HepG2 (cell line): ENCODE measurements at regions not wholly inside any gene's neighbourhood (a gene's known extent, or its start where the extent isn't known, plus 50 kb on each side); places are given as distances from the start of the nearest gene placed in this dataset.

Source experiments
- ATAC-seq: fragments of 200-7000 bp; cut with Tn5 transposase; 3 replicates; pipeline ENCODE4 v1.9.1; 2020; ENCODE audit warnings: mild to moderate bottlenecking, moderate library complexity
- BruUV-seq: library from RNA; stranded (reverse); fragments of 400-500 nt; replicated peaks from 2 replicates; lab custom pipeline; 2021; lab: Mats Ljungman, UMichigan
- CTCF ChIA-PET: fragments of 300-600 bp; formaldehyde crosslinking; extraction: SDS; loops from one replicate; lab custom pipeline; 2021; ENCODE audit warnings: low total read pairs, inconsistent platforms, low intra/inter-chr PET ratio; lab: Yijun Ruan, JAX
- POLR2A ChIA-PET: fragments of 350-600 bp; sonication (Branson Sonifier 250); formaldehyde crosslinking; loops from one replicate; lab custom pipeline; 2020; ENCODE audit warnings: antibody characterized with exemption, inconsistent platforms; lab: Yijun Ruan, JAX
- DNase-seq: peaks from one replicate; pipeline ENCODE4 v3.0.0-alpha.2; 2015; ENCODE audit warnings: low spot score
- FAIRE-seq: peaks from 3 replicates; lab custom pipeline; 2011; peaks lifted over from hg19 to GRCh38; lab: Jason Lieb, UNC
- H2AFZ ChIP-seq: one replicate; pipeline ENCODE4 v1.6.1; 2011; ENCODE audit warnings: low read length, inconsistent platforms
- H3K27ac ChIP-seq: fragments of 300-600 bp; 3 replicates; pipeline ENCODE4 v1.8.0; 2011; ENCODE audit warnings: mixed run types, mild to moderate bottlenecking, mixed read lengths, low read length, inconsistent platforms; ENCODE audit not compliant: insufficient read depth; ENCODE audit errors: extremely low read length
- H3K27me3 ChIP-seq, 2 experiments: fragments of 200-600 bp in 1 of 2; 2 replicates in 1 of 2; 3 replicates in 1 of 2; pipeline versions ENCODE4 v1.6.0 to v1.8.0; 2011; ENCODE audit warnings: low read length in 2 of 2, mild to moderate bottlenecking in 2 of 2, moderate library complexity in 2 of 2, inconsistent platforms in 1 of 2; ENCODE audit not compliant: insufficient read depth in 2 of 2, control insufficient read depth in 1 of 2
- H3K36me3 ChIP-seq, 2 experiments: fragments of 200-600 bp in 1 of 2; replicated peaks in 1 of 2; 2 replicates in 1 of 2; 3 replicates in 1 of 2; pipeline versions ENCODE4 v1.5.1 to v1.8.0; 2011; ENCODE audit warnings: low read length in 2 of 2, inconsistent platforms in 1 of 2; ENCODE audit not compliant: insufficient read depth in 2 of 2, control insufficient read depth in 1 of 2
- H3K4me1 ChIP-seq: 2 replicates; pipeline ENCODE4 v1.5.1; 2012; ENCODE audit warnings: low read length, inconsistent platforms; ENCODE audit not compliant: insufficient read depth
- H3K4me2 ChIP-seq: 2 replicates; pipeline ENCODE4 v1.6.0; 2011; ENCODE audit warnings: low read depth, low read length, inconsistent platforms
- H3K4me3 ChIP-seq, 3 experiments: fragments of 200-600 bp in 1 of 3; sonication (generic), shearing (Covaris generic) in 1 of 3; replicated peaks in 1 of 3; 2 replicates each; pipeline ENCODE4 v1.5.1; 2011 to 2016; ENCODE audit warnings: low read length in 3 of 3, inconsistent platforms in 2 of 3, low read depth in 2 of 3, mild to moderate bottlenecking in 2 of 3, control low read depth in 1 of 3, mixed read lengths in 1 of 3; ENCODE audit not compliant: insufficient read depth in 1 of 3
- H3K79me2 ChIP-seq: one replicate; pipeline ENCODE4 v1.6.1; 2011; ENCODE audit warnings: low read length, inconsistent platforms; ENCODE audit not compliant: insufficient read depth
- H3K9ac ChIP-seq: 2 replicates; pipeline ENCODE4 v1.6.0; 2011; ENCODE audit warnings: mild to moderate bottlenecking, low read depth, low read length, inconsistent platforms; ENCODE audit not compliant: insufficient read depth
- H3K9me3 ChIP-seq: 2 replicates; pipeline ENCODE4 v1.5.1; 2012; ENCODE audit warnings: mild to moderate bottlenecking, low read length
- H4K20me1 ChIP-seq: 2 replicates; pipeline ENCODE4 v1.6.0; 2011; ENCODE audit warnings: inconsistent platforms, mild to moderate bottlenecking, low read length, moderate library complexity; ENCODE audit not compliant: insufficient read depth
- HCFC1 ChIP-seq: fragments of 150-350 bp; IDR thresholded peaks from 2 replicates; pipeline ENCODE4 v1.6.1; 2014; ENCODE audit warnings: low read depth, low read length
- IRX3 ChIP-seq: sonication (generic); formaldehyde crosslinking; IDR thresholded peaks from 2 replicates; pipeline ENCODE4 v1.8.1; 2023; ENCODE audit warnings: mild to moderate bottlenecking, low read depth, missing genetic modification reagents, borderline replicate concordance
- MAF1 ChIP-seq: sonication (generic); formaldehyde crosslinking; IDR thresholded peaks from 2 replicates; pipeline ENCODE4 v1.5.0; 2020; ENCODE audit warnings: missing genetic modification reagents, borderline replicate concordance
- MAFG ChIP-seq: sonication (generic); formaldehyde crosslinking; IDR thresholded peaks from 2 replicates; pipeline ENCODE4 v1.5.1; 2020; ENCODE audit warnings: mild to moderate bottlenecking, missing genetic modification reagents
- MEIS1 ChIP-seq: sonication (generic); formaldehyde crosslinking; IDR thresholded peaks from 2 replicates; pipeline ENCODE4 v1.9.0; 2021; ENCODE audit warnings: mild to moderate bottlenecking, missing genetic modification reagents, moderate library complexity, borderline replicate concordance
- SCMH1 ChIP-seq: sonication (generic); formaldehyde crosslinking; IDR thresholded peaks from 2 replicates; pipeline ENCODE4 v1.9.0; 2021; ENCODE audit warnings: missing genetic modification reagents, mild to moderate bottlenecking, borderline replicate concordance
- ZFP36L2 ChIP-seq: sonication (generic); formaldehyde crosslinking; IDR thresholded peaks from 2 replicates; pipeline ENCODE4 v1.4.0; 2020; ENCODE audit warnings: missing genetic modification reagents
- ZNF3 ChIP-seq: IDR thresholded peaks from 2 replicates; pipeline ENCODE4 v1.7.0; 2017; ENCODE audit warnings: inconsistent platforms
- ZNF788 ChIP-seq: sonication (generic); formaldehyde crosslinking; IDR thresholded peaks from 2 replicates; pipeline ENCODE4 v1.5.0; 2020; ENCODE audit warnings: mild to moderate bottlenecking, missing genetic modification reagents, borderline replicate concordance
- ZNF879 ChIP-seq: sonication (generic); formaldehyde crosslinking; IDR thresholded peaks from 2 replicates; pipeline ENCODE4 v1.8.1; 2023; ENCODE audit warnings: missing genetic modification reagents
- WGBS: methylation state at CpG from one replicate; pipeline ENCODE4 v1.1.6; 2017; ENCODE audit warnings: low lambda C conversion rate; 5-methylcytosine and 5-hydroxymethylcytosine counted together
- in situ Hi-C: cut with HindIII; loops from 2 replicates; pipeline ENCODE4 v1.10.0; 2017; ENCODE audit warnings: low pct_unique_long_range_greater_than_20kb; ENCODE audit not compliant: extremely low pct_ligation_motif_present
- intact Hi-C: fragments of 100-400 bp; cut with micrococcal nuclease; formaldehyde crosslinking; loops from one replicate; pipeline ENCODE4 v1.10.0; 2022; ENCODE audit not compliant: unreplicated experiment
- TF ChIP-seq, protein P1 (sequence below): IDR thresholded peaks from 2 replicates; pipeline ENCODE4 v1.6.1; 2018; ENCODE audit warnings: missing genetic modification reagents, mild to moderate bottlenecking, missing compliant biosample characterization
- TF ChIP-seq, protein P2 (sequence below): sonication (generic); formaldehyde crosslinking; IDR thresholded peaks from 2 replicates; pipeline ENCODE4 v1.5.0; 2020; ENCODE audit warnings: missing genetic modification reagents
- TF ChIP-seq, protein P3 (sequence below): sonication (generic); formaldehyde crosslinking; IDR thresholded peaks from 2 replicates; pipeline ENCODE4 v1.9.0; 2021; ENCODE audit warnings: missing genetic modification reagents, borderline replicate concordance

DNA sequence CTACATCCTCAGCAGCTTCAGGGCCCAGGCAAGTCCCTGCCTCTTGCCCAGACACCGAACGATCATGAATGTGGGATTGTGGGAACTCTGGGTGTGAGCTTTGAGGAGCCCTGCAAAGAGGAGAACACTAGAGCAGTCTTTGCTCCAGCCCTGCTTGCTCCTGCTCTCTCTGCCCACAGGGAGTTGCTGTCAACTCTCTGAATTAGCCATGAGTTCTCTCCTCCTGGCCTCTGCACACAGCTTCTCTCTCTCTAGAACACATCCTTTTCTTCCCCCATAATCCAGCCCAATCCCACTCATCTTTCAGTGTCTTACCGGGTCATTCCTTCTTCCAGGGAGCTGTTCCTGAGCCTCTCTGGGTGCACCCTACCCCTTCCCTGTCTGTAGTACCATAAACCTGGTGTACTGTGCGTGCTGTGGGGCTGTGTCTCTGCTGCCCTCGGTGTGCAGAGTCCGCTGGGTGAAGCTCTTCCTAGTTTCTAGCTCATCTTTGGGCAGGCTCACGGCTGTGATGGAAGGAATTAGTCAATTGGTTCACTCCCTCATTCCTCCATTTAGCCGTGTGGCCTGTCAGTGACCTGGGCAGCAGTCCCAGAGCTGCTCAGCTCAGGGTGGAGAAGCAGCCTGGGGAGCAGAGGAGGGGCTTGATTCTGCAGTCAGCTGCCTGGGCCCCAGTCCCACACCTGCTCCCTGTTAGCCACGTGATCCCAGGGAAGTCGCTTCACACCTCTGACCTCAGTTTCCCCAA, 132.9 kb upstream of the HDAC4 start:
- 17% methylated on average over 9 of the region's 10 CpGs for WGBS
- intact Hi-C loops = no loop called here
- Histone ChIP-seq H2AFZ (no peak overlapping the region), H3K36me3 (no peaks in the 10 kb centered on the region), H3K9me3 (no peaks in the 10 kb centered on the region; the same call in 1 of the 2 replicates), H3K9ac (no peak overlapping the region), H4K20me1 (no peaks in the 10 kb centered on the region), H3K4me2 (no peak overlapping the region), H3K4me1 (no peaks in the 10 kb centered on the region), H3K79me2 (no peaks in the 10 kb centered on the region), H3K27me3 (peaks cover 4 to 53% of the 10 kb centered on the region in 2 experiments), H3K27ac (no peak overlapping the region), H3K4me3 (no peak overlapping the region)
- BruUV-seq = no TSS peak
- CTCF ChIA-PET = no interaction called here
- FAIRE-seq (no peak), DNase-seq (no peak), ATAC-seq (no peak)
- in situ Hi-C loops = no loop called here
- TF ChIP-seq MAF1 (no peak), HCFC1 (no peak), IRX3 (CRISPR knock-in tag) (no peak), SCMH1 (no peak), ZNF879 (CRISPR knock-in tag) (no peak), ZNF3 (CRISPR knock-in tag) (no peak)
- TF ChIP-seq, protein P1, sequence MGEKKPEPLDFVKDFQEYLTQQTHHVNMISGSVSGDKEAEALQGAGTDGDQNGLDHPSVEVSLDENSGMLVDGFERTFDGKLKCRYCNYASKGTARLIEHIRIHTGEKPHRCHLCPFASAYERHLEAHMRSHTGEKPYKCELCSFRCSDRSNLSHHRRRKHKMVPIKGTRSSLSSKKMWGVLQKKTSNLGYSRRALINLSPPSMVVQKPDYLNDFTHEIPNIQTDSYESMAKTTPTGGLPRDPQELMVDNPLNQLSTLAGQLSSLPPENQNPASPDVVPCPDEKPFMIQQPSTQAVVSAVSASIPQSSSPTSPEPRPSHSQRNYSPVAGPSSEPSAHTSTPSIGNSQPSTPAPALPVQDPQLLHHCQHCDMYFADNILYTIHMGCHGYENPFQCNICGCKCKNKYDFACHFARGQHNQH = no peak
- POLR2A ChIA-PET = no interaction called here

DNA sequence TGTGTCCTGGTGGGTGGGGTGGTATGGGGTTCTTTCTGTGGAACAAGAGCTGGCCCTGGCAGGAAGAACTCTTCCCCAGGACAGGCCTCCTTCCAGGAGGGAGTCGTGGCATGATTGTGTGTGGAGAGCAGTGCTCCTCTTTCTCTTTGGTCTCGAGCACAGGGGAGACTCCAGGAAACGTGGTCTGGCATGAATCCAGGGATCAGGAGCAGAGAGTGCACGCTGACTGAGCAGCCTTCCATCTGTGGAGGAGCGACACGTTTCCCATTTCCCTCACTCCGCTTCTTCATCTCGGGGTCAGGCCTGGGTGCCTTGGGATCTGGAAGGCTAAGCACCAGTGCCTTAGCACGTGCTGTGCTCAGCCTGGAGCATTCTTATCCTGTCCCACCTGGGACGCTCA, 132.0 kb upstream of the HDAC4 start:
- no peak overlapping the region for H3K4me2 ChIP-seq
- no peak overlapping the region for H3K9ac ChIP-seq
- no peak overlapping the region for H2AFZ ChIP-seq
- DNase-seq (no peak), ATAC-seq (no peak), FAIRE-seq (no peak)
- H3K27me3 ChIP-seq = peaks cover 2 to 47% of the 10 kb centered on the region in 2 experiments; a peak in 4 of 5 replicates
- H3K9me3 ChIP-seq = no peaks in the 10 kb centered on the region; the same call in 1 of the 2 replicates
- TF ChIP-seq, protein P2, sequence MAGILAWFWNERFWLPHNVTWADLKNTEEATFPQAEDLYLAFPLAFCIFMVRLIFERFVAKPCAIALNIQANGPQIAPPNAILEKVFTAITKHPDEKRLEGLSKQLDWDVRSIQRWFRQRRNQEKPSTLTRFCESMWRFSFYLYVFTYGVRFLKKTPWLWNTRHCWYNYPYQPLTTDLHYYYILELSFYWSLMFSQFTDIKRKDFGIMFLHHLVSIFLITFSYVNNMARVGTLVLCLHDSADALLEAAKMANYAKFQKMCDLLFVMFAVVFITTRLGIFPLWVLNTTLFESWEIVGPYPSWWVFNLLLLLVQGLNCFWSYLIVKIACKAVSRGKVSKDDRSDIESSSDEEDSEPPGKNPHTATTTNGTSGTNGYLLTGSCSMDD (CRISPR knock-in tag) = no peak
- no peak for TF ChIP-seq ZFP36L2 (CRISPR knock-in tag)
- TF ChIP-seq, protein P3, sequence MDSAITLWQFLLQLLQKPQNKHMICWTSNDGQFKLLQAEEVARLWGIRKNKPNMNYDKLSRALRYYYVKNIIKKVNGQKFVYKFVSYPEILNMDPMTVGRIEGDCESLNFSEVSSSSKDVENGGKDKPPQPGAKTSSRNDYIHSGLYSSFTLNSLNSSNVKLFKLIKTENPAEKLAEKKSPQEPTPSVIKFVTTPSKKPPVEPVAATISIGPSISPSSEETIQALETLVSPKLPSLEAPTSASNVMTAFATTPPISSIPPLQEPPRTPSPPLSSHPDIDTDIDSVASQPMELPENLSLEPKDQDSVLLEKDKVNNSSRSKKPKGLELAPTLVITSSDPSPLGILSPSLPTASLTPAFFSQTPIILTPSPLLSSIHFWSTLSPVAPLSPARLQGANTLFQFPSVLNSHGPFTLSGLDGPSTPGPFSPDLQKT (CRISPR knock-in tag) = no peak
- TF ChIP-seq MEIS1 (CRISPR knock-in tag) = no peak
- no peak for TF ChIP-seq MAFG
- no peak for TF ChIP-seq ZNF788 (CRISPR knock-in tag)
- no TSS peak for BruUV-seq
- H3K4me3 ChIP-seq = no peak overlapping the region
- in situ Hi-C loops (no loop called here), intact Hi-C loops (no loop called here)
- CTCF ChIA-PET = no interaction called here
- H3K4me1 ChIP-seq = no peaks in the 10 kb centered on the region
- POLR2A ChIA-PET = no interaction called here
- H3K27ac ChIP-seq = no peak overlapping the region
- no peaks in the 10 kb centered on the region for H3K36me3 ChIP-seq
- WGBS = 18% methylated on average over 10 of the region's 10 CpGs
- no peaks in the 10 kb centered on the region for H4K20me1 ChIP-seq
- H3K79me2 ChIP-seq = no peaks in the 10 kb centered on the region
